Myocyte (in vitro differentiated cells): ENCODE measurements at regions not wholly inside any gene's neighbourhood (a gene's known extent, or its start where the extent isn't known, plus 50 kb on each side); places are given as distances from the start of the nearest gene placed in this dataset.

Source experiments
- DNase-seq: peaks from one replicate; pipeline ENCODE4 v3.0.0-alpha.2; 2012; ENCODE audit warnings: low read depth

- DNase-seq = no peak
Measured at GRCh38 chr17:77753246-77753645, 205.3 kb upstream of the TNRC6C start.

- no peak for DNase-seq
Measured at GRCh38 chr17:77753691-77754245, 204.7 kb upstream of the TNRC6C start.

- DNase-seq = no peak
Measured at GRCh38 chr17:77754956-77755355, 203.5 kb upstream of the TNRC6C start.

- DNase-seq = no peak
Measured at GRCh38 chr17:77755410-77755963, 203.0 kb upstream of the TNRC6C start.

GRCh38 chr17:77756028-77756427 is 202.5 kb upstream of the TNRC6C start:
- no peak for DNase-seq

GRCh38 chr17:77756846-77757560 is 201.5 kb upstream of the TNRC6C start:
- DNase-seq = no peak

GRCh38 chr17:77757561-77757898 is 201.0 kb upstream of the TNRC6C start:
- no peak for DNase-seq

- DNase-seq = no peak
Measured at GRCh38 chr17:77763023-77763422, 195.5 kb upstream of the TNRC6C start.

GRCh38 chr17:77763575-77763974 is 194.9 kb upstream of the TNRC6C start:
- DNase-seq = no peak

- no peak for DNase-seq
Measured at GRCh38 chr17:77765292-77765691, 193.2 kb upstream of the TNRC6C start.

- DNase-seq = no peak
Measured at GRCh38 chr17:77767148-77767547, 191.4 kb upstream of the TNRC6C start.

- DNase-seq = no peak
Measured at GRCh38 chr17:77768248-77768852, 190.2 kb upstream of the TNRC6C start.

- peak; percentile 5 for DNase-seq
Measured at GRCh38 chr17:77769215-77769614, 189.3 kb upstream of the TNRC6C start.

GRCh38 chr17:77769762-77770161 is 188.7 kb upstream of the TNRC6C start:
- DNase-seq = no peak

- peak; percentile 12 for DNase-seq
Measured at GRCh38 chr17:77770331-77771105, 188.0 kb upstream of the TNRC6C start.

- no peak for DNase-seq
Measured at GRCh38 chr17:77771145-77771544, 187.4 kb upstream of the TNRC6C start.

GRCh38 chr17:77771587-77771986 is 186.9 kb upstream of the TNRC6C start:
- DNase-seq = no peak

- no peak for DNase-seq
Measured at GRCh38 chr17:77771998-77772397, 186.5 kb upstream of the TNRC6C start.

- no peak for DNase-seq
Measured at GRCh38 chr17:77772461-77772897, 186.0 kb upstream of the TNRC6C start.

- DNase-seq = no peak
Measured at GRCh38 chr17:77772899-77773358, 185.6 kb upstream of the TNRC6C start.

- no peak for DNase-seq
Measured at GRCh38 chr17:77774182-77774581, 184.3 kb upstream of the TNRC6C start.
